ENCODE measurements at regions not wholly inside any gene's neighbourhood (a gene's known extent, or its start where the extent isn't known, plus 50 kb on each side); places are given as distances from the start of the nearest gene placed in this dataset.

- intact Hi-C loops (cut with micrococcal nuclease; ENCODE audit: unreplicated experiment) = no loop called here
- Histone ChIP-seq H3K4me3 (replicated peaks in 1 of 3; ENCODE audit: insufficient read depth in 1 of 3, low read depth in 2 of 3, low read length in 3 of 3) (no peak overlapping the region), H2AFZ (ENCODE audit: low read length) (no peak overlapping the region), H3K27me3 (ENCODE audit: control insufficient read depth in 1 of 2, insufficient read depth in 2 of 2, low read length in 2 of 2) (no peaks in the 10 kb centered on the region), H3K79me2 (ENCODE audit: insufficient read depth, low read length) (no peaks in the 10 kb centered on the region), H4K20me1 (ENCODE audit: insufficient read depth, low read length) (no peaks in the 10 kb centered on the region), H3K36me3 (replicated peaks in 1 of 2; ENCODE audit: control insufficient read depth in 1 of 2, insufficient read depth in 2 of 2, low read length in 2 of 2) (no peaks in the 10 kb centered on the region), H3K4me2 (ENCODE audit: low read depth, low read length) (no peak overlapping the region), H3K9me3 (ENCODE audit: low read length) (no peaks in the 10 kb centered on the region), H3K4me1 (ENCODE audit: insufficient read depth, low read length) (peaks cover 11% of the 10 kb centered on the region), H3K9ac (ENCODE audit: insufficient read depth, low read depth, low read length) (no peak overlapping the region), H3K27ac (ENCODE audit: extremely low read length, insufficient read depth, low read length) (no peak overlapping the region)
- peak; percentile 17 for DNase-seq (ENCODE audit: low spot score)
- no TSS peak for BruUV-seq (replicated peaks)
- in situ Hi-C loops (cut with HindIII; ENCODE audit: extremely low pct_ligation_motif_present, low pct_unique_long_range_greater_than_20kb) = no loop called here
- CTCF ChIA-PET (ENCODE audit: low intra/inter-chr PET ratio, low total read pairs) = no interaction called here
- ATAC-seq = peak; percentile 65
- TF ChIP-seq HNF4A (CRISPR knock-in tag; IDR thresholded peaks at IDR 0.05) (peak; percentile 56), ZNF362 (CRISPR knock-in tag; IDR thresholded peaks at IDR 0.05; ENCODE audit: borderline replicate concordance) (peak; percentile 57; the same call in 1 of the 2 replicates), RFX5 (IDR thresholded peaks at IDR 0.05; ENCODE audit: low read depth, low read length) (no peak)
- no peak for FAIRE-seq
- 3% methylated on average over 4 of the region's 4 CpGs for WGBS (ENCODE audit: low lambda C conversion rate)
- POLR2A ChIA-PET = no interaction called here
These were observed 212.5 kb upstream of the EEF2KMT start for GRCh38 chr16:5309946-5310611.

GRCh38 chr16:5305023-5305422 is 207.4 kb upstream of the EEF2KMT start:
- intact Hi-C loops (cut with micrococcal nuclease; ENCODE audit: unreplicated experiment) = no loop called here
- ATAC-seq = no peak

More at GRCh38 chr16:5305023-5305422, 207.4 kb upstream of the EEF2KMT start:
- ChIA-PET CTCF (ENCODE audit: low intra/inter-chr PET ratio, low total read pairs) (no interaction called here), POLR2A (no interaction called here)
- Histone ChIP-seq H3K79me2 (ENCODE audit: insufficient read depth, low read length) (no peaks in the 10 kb centered on the region), H2AFZ (ENCODE audit: low read length) (no peak overlapping the region), H3K9ac (ENCODE audit: insufficient read depth, low read depth, low read length) (no peak overlapping the region), H4K20me1 (ENCODE audit: insufficient read depth, low read length) (no peaks in the 10 kb centered on the region), H3K9me3 (ENCODE audit: low read length) (no peaks in the 10 kb centered on the region), H3K4me1 (ENCODE audit: insufficient read depth, low read length) (peaks cover 5% of the 10 kb centered on the region), H3K4me3 (replicated peaks in 1 of 3; ENCODE audit: insufficient read depth in 1 of 3, low read depth in 2 of 3, low read length in 3 of 3) (no peak overlapping the region), H3K27me3 (ENCODE audit: control insufficient read depth in 1 of 2, insufficient read depth in 2 of 2, low read length in 2 of 2) (no peaks in the 10 kb centered on the region), H3K36me3 (replicated peaks in 1 of 2; ENCODE audit: control insufficient read depth in 1 of 2, insufficient read depth in 2 of 2, low read length in 2 of 2) (no peaks in the 10 kb centered on the region), H3K4me2 (ENCODE audit: low read depth, low read length) (no peak overlapping the region), H3K27ac (ENCODE audit: extremely low read length, insufficient read depth, low read length) (no peak overlapping the region)
- FAIRE-seq = no peak
- WGBS (ENCODE audit: low lambda C conversion rate) = 0% methylated on average over 4 of the region's 4 CpGs
- DNase-seq (ENCODE audit: low spot score) = no peak
- in situ Hi-C loops (cut with HindIII; ENCODE audit: extremely low pct_ligation_motif_present, low pct_unique_long_range_greater_than_20kb) = no loop called here
- no peak for TF ChIP-seq NCOA2 (CRISPR knock-in tag; IDR thresholded peaks at IDR 0.05)
- no peak for TF ChIP-seq CSRNP2 (CRISPR knock-in tag; conservative IDR thresholded peaks at IDR 0.05; ENCODE audit: low read depth)
- no peak for TF ChIP-seq HDAC2 (CRISPR knock-in tag; IDR thresholded peaks at IDR 0.05)
- TF ChIP-seq RBM39 (IDR thresholded peaks at IDR 0.05; ENCODE audit: low read depth, low read length, poor library complexity, severe bottlenecking) = no peak
- no peak for TF ChIP-seq ZC3H13 (CRISPR knock-in tag; IDR thresholded peaks at IDR 0.05)
- no TSS peak for BruUV-seq (replicated peaks)

Data from HepG2 (cell line).